H1 (cell line): ENCODE measurements at regions not wholly inside any gene's neighbourhood (a gene's known extent, or its start where the extent isn't known, plus 50 kb on each side); places are given as distances from the start of the nearest gene placed in this dataset.
A peak's percentile ranks its signal among the peaks of the same experiment; 100 is the strongest.

Experiments
- CTCF ChIA-PET: fragments of 300-600 bp; sonication (Branson Sonifier 250); formaldehyde crosslinking; loops from one replicate; lab custom pipeline; 2021; ENCODE audit not compliant: partially characterized antibody; lab: Charles Lee
- POLR2A ChIA-PET: fragments of 300-600 bp; sonication (Branson Sonifier 250); formaldehyde crosslinking; loops from one replicate; lab custom pipeline; 2021; ENCODE audit warnings: inconsistent platforms; ENCODE audit not compliant: partially characterized antibody; lab: Charles Lee
- DNase-seq, 2 experiments: peaks; one replicate each; pipeline versions ENCODE4 v3.0.0 to v3.0.0-alpha.2; 2010 to 2022; ENCODE audit warnings: low spot score in 2 of 2, low read depth in 1 of 2, mixed read lengths in 1 of 2
- FAIRE-seq: peaks from 2 replicates; lab custom pipeline; 2011; peaks lifted over from hg19 to GRCh38; lab: Jason Lieb, UNC
- H2AFZ ChIP-seq: 2 replicates; pipeline ENCODE4 v1.8.1; 2012; ENCODE audit warnings: low read length, inconsistent platforms
- H2AK5ac ChIP-seq: 2 replicates; pipeline ENCODE4 v1.6.1; 2013; ENCODE audit warnings: low read depth, low read length
- H2BK120ac ChIP-seq: replicated peaks from 2 replicates; pipeline ENCODE3; 2013; ENCODE audit warnings: low read depth, low read length, inconsistent platforms
- H2BK12ac ChIP-seq: 2 replicates; pipeline ENCODE4 v1.6.1; 2013; ENCODE audit warnings: low read depth, low read length
- H2BK15ac ChIP-seq: 2 replicates; pipeline ENCODE4 v1.6.1; 2013; ENCODE audit warnings: low read length
- H2BK20ac ChIP-seq: 2 replicates; pipeline ENCODE4 v1.6.1; 2013; ENCODE audit warnings: low read length
- H2BK5ac ChIP-seq: 2 replicates; pipeline ENCODE4 v1.6.1; 2013; ENCODE audit warnings: low read depth, low read length
- H3K14ac ChIP-seq: 2 replicates; pipeline ENCODE4 v1.6.1; 2013; ENCODE audit warnings: inconsistent platforms; ENCODE audit not compliant: insufficient read length
- H3K18ac ChIP-seq: 2 replicates; pipeline ENCODE4 v1.6.1; 2013; ENCODE audit warnings: low read length; ENCODE audit errors: extremely low read depth
- H3K23ac ChIP-seq: 2 replicates; pipeline ENCODE4 v1.6.1; 2013; ENCODE audit warnings: inconsistent platforms; ENCODE audit not compliant: insufficient read length
- H3K23me2 ChIP-seq: 2 replicates; pipeline ENCODE4 v1.6.1; 2013; ENCODE audit warnings: low read depth, low read length
- H3K27ac ChIP-seq: 2 replicates; pipeline ENCODE4 v1.6.1; 2011; ENCODE audit warnings: low read depth, low read length, inconsistent platforms
- H3K27me3 ChIP-seq, 4 experiments: replicated peaks in 1 of 4; 1 replicate in 1 of 4; 2 replicates in 3 of 4; pipeline versions ENCODE4 v1.6.1 to v1.8.1; 2011 to 2013; ENCODE audit warnings: low read length in 3 of 4, mild to moderate bottlenecking in 3 of 4, inconsistent platforms in 2 of 4, mixed read lengths in 2 of 4, moderate library complexity in 1 of 4; ENCODE audit not compliant: control insufficient read depth in 3 of 4, insufficient read depth in 3 of 4; ENCODE audit errors: extremely low read depth in 1 of 4
- H3K36me3 ChIP-seq, 4 experiments: 2 replicates each; pipeline versions ENCODE4 v1.6.1 to v1.8.1; 2011 to 2013; ENCODE audit warnings: mild to moderate bottlenecking in 4 of 4, low read length in 3 of 4, moderate library complexity in 2 of 4, control low read depth in 1 of 4, inconsistent platforms in 1 of 4; ENCODE audit not compliant: insufficient read depth in 4 of 4, control insufficient read depth in 2 of 4
- H3K4ac ChIP-seq: replicated peaks from 2 replicates; pipeline ENCODE3; 2013; ENCODE audit warnings: low read length, low read depth, mixed read lengths, inconsistent platforms; ENCODE audit not compliant: insufficient read length
- H3K4me1 ChIP-seq, 4 experiments: replicated peaks in 1 of 4; 1 replicate in 1 of 4; 2 replicates in 3 of 4; pipeline versions ENCODE4 v1.6.1 to v1.8.1; 2011 to 2013; ENCODE audit warnings: low read length in 3 of 4, inconsistent platforms in 2 of 4, mixed read lengths in 1 of 4; ENCODE audit not compliant: insufficient read depth in 4 of 4, control insufficient read depth in 3 of 4
- H3K4me2 ChIP-seq, 2 experiments: 2 replicates each; pipeline versions ENCODE4 v1.6.1 to v1.8.1; 2011 to 2013; ENCODE audit warnings: low read depth in 2 of 2, low read length in 2 of 2, control low read depth in 1 of 2, inconsistent platforms in 1 of 2, mild to moderate bottlenecking in 1 of 2; ENCODE audit not compliant: insufficient read depth in 1 of 2
- H3K4me3 ChIP-seq, 4 experiments: fragments of 200-600, 300-600 bp in 1 of 4; sonication (generic), shearing (Covaris generic), sonication (Bioruptor Twin) in 1 of 4; 2 replicates each; pipeline versions ENCODE4 v1.5.1 to v1.8.1; 2011 to 2016; ENCODE audit warnings: low read length in 4 of 4, low read depth in 3 of 4, control low read depth in 2 of 4, inconsistent platforms in 2 of 4, mild to moderate bottlenecking in 2 of 4, mixed read lengths in 1 of 4, moderate library complexity in 1 of 4; ENCODE audit not compliant: insufficient read depth in 2 of 4; ENCODE audit errors: extremely low read depth in 1 of 4
- H3K56ac ChIP-seq: replicated peaks from 2 replicates; pipeline ENCODE3; 2013; ENCODE audit warnings: low read depth, mild to moderate bottlenecking, mixed read lengths, low read length, inconsistent platforms; ENCODE audit not compliant: insufficient read length
- H3K79me1 ChIP-seq: 2 replicates; pipeline ENCODE4 v1.6.1; 2013; ENCODE audit warnings: low read depth, low read length, control low read depth
- H3K79me2 ChIP-seq, 2 experiments: 2 replicates each; pipeline versions ENCODE4 v1.6.1 to v1.8.1; 2012 to 2013; ENCODE audit warnings: low read length in 2 of 2, mild to moderate bottlenecking in 2 of 2, inconsistent platforms in 1 of 2; ENCODE audit not compliant: insufficient read depth in 2 of 2, control insufficient read depth in 1 of 2
- H3K9ac ChIP-seq, 4 experiments: replicated peaks in 1 of 4; 1 replicate in 1 of 4; 2 replicates in 3 of 4; pipeline versions ENCODE4 v1.6.1 to v1.8.1; 2011 to 2013; ENCODE audit warnings: low read depth in 3 of 4, low read length in 3 of 4, control low read depth in 2 of 4, mild to moderate bottlenecking in 2 of 4, moderate library complexity in 2 of 4, inconsistent platforms in 1 of 4; ENCODE audit errors: extremely low read depth in 1 of 4
- H3K9me3 ChIP-seq, 2 experiments: 2 replicates each; pipeline versions ENCODE4 v1.6.1 to v1.8.1; 2012 to 2013; ENCODE audit warnings: mild to moderate bottlenecking in 2 of 2, moderate library complexity in 2 of 2, control low read depth in 1 of 2, inconsistent platforms in 1 of 2, low read depth in 1 of 2, low read length in 1 of 2, mixed read lengths in 1 of 2; ENCODE audit not compliant: insufficient read depth in 2 of 2
- H4K20me1 ChIP-seq, 2 experiments: replicated peaks in 1 of 2; 2 replicates each; pipeline versions ENCODE3 to v1.8.1; 2011 to 2013; ENCODE audit warnings: inconsistent platforms in 2 of 2, low read length in 2 of 2, mild to moderate bottlenecking in 1 of 2; ENCODE audit not compliant: insufficient read depth in 2 of 2, control insufficient read depth in 1 of 2
- H4K5ac ChIP-seq: 2 replicates; pipeline ENCODE4 v1.6.1; 2013; ENCODE audit warnings: low read length, low read depth, mixed read lengths, inconsistent platforms; ENCODE audit not compliant: insufficient read length
- H4K8ac ChIP-seq: 2 replicates; pipeline ENCODE4 v1.8.0; 2013; ENCODE audit warnings: mild to moderate bottlenecking, moderate library complexity, low read length, inconsistent platforms; ENCODE audit not compliant: insufficient read depth; ENCODE audit errors: extremely low read depth
- H4K91ac ChIP-seq: replicated peaks from 2 replicates; pipeline ENCODE3; 2013; ENCODE audit warnings: low read length, mixed read lengths, inconsistent platforms; ENCODE audit not compliant: insufficient read length
- BRCA1 ChIP-seq: IDR thresholded peaks from 2 replicates; pipeline ENCODE4 v1.6.1; 2012; ENCODE audit warnings: low read depth, low read length, improper control_type of control experiment
- CTCF ChIP-seq, 3 experiments: IDR thresholded peaks; 1 replicate in 2 of 3; 2 replicates in 1 of 3; pipeline versions ENCODE4 v1.5.1 to v1.6.1; 2011; ENCODE audit warnings: low read length in 3 of 3, mild to moderate bottlenecking in 3 of 3, inconsistent platforms in 2 of 3, low read depth in 1 of 3, moderate library complexity in 1 of 3; ENCODE audit not compliant: insufficient read depth in 1 of 3; ENCODE audit errors: control extremely low read depth in 1 of 3
- HDAC6 ChIP-seq: IDR thresholded peaks from one replicate; pipeline ENCODE4 v1.7.1; 2012; ENCODE audit warnings: low read depth, mild to moderate bottlenecking, inconsistent platforms, low read length, moderate library complexity
- KDM4A ChIP-seq: IDR thresholded peaks from one replicate; pipeline ENCODE4 v1.7.1; 2012; ENCODE audit warnings: low read depth, mild to moderate bottlenecking, moderate library complexity, low read length, inconsistent platforms; ENCODE audit not compliant: severe bottlenecking
- SIN3A ChIP-seq, 2 experiments: IDR thresholded peaks in 1 of 2; conservative IDR thresholded peaks in 1 of 2; 2 replicates each; pipeline ENCODE4 v1.6.1; 2011 to 2012; ENCODE audit warnings: low read length in 2 of 2, improper control_type of control experiment in 1 of 2, low read depth in 1 of 2, mild to moderate bottlenecking in 1 of 2
- TAF1 ChIP-seq: IDR thresholded peaks from 2 replicates; pipeline ENCODE4 v1.6.1; 2011; ENCODE audit warnings: mild to moderate bottlenecking, low read depth, low read length
- TAF7 ChIP-seq: optimal IDR thresholded peaks from 2 replicates; pipeline ENCODE3; 2011; ENCODE audit warnings: low read depth, mild to moderate bottlenecking, inconsistent platforms, low read length, moderate library complexity, borderline replicate concordance
- USF2 ChIP-seq: IDR thresholded peaks from 2 replicates; pipeline ENCODE4 v1.6.1; 2011; ENCODE audit warnings: low read length, improper control_type of control experiment
- TF ChIP-seq, protein P1 (sequence below): IDR thresholded peaks from 2 replicates; pipeline ENCODE4 v1.6.1; 2012; ENCODE audit warnings: inconsistent platforms

DNA sequence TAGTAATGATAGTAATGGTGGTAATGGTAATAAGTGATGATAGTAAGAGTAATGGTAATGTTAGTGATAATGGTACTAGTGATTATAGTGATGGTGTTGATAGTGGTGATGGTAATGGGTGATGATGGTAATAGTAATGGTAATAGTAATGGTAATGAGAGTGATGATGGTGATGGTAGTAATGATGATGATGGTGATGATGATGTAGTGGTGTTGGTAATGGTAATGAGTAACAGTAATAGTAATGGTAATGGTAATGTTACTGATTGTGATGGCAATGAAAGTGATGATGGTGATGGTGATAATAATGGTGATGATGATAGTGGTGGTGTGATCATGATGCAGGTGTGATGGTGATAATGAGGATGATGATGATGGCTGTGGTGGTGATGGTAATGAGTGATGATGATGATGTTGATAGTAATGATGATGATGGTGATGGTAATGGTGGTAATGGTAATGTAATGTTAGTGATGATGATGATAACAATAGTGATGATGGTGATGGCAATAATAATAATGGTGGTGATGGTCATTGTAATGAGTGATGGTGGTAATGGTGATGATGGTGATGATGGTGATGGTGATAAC is 235.0 kb downstream of the MATN1 start:
- Histone ChIP-seq H3K79me2 (no peaks in the 10 kb centered on the region; a peak in 1 of 4 replicates), H2AFZ (no peak overlapping the region)

More for the DNA sequence above, 235.0 kb downstream of the MATN1 start:
- H3K4me2 ChIP-seq: no peak overlapping the region
- no peak for TF ChIP-seq SIN3A (conservative IDR thresholded peaks at IDR 0.05 in 1 of 2, IDR thresholded peaks at IDR 0.05 in 1 of 2; ENCODE audit: low read depth in 1 of 2, low read length in 2 of 2)
- TF ChIP-seq HDAC6: no peak
- no peak for TF ChIP-seq CTCF (IDR thresholded peaks at IDR 0.05; ENCODE audit: control extremely low read depth in 1 of 3, insufficient read depth in 1 of 3, low read depth in 1 of 3, low read length in 3 of 3)
- TF ChIP-seq TAF7: no peak
- TF ChIP-seq, protein P1, sequence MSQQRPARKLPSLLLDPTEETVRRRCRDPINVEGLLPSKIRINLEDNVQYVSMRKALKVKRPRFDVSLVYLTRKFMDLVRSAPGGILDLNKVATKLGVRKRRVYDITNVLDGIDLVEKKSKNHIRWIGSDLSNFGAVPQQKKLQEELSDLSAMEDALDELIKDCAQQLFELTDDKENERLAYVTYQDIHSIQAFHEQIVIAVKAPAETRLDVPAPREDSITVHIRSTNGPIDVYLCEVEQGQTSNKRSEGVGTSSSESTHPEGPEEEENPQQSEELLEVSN: no peak
- no peak for TF ChIP-seq TAF1
- no peak for TF ChIP-seq KDM4A
- TF ChIP-seq USF2: no peak
- TF ChIP-seq BRCA1: no peak
- no peak overlapping the region for H4K91ac ChIP-seq
- H3K4me1 ChIP-seq: no peaks in the 10 kb centered on the region
- H2AK5ac ChIP-seq: no peak overlapping the region; the same call in 1 of the 2 replicates
- H3K9ac ChIP-seq: no peak overlapping the region
- H4K5ac ChIP-seq: no peak overlapping the region
- H3K4ac ChIP-seq: no peak overlapping the region
- peaks cover 0 to 5% of the 10 kb centered on the region in 2 experiments for H4K20me1 ChIP-seq
- H3K36me3 ChIP-seq: no peaks in the 10 kb centered on the region
- H2BK5ac ChIP-seq: no peak overlapping the region
- ChIA-PET POLR2A (no interaction called here), CTCF (no interaction called here)
- no peak for FAIRE-seq
- H3K79me1 ChIP-seq: no peaks in the 10 kb centered on the region
- H2BK12ac ChIP-seq: no peak overlapping the region
- DNase-seq: no peak
- peaks cover 10% of the 10 kb centered on the region; the same call in 1 of the 2 replicates for H3K23me2 ChIP-seq
- H3K27me3 ChIP-seq: no peaks in the 10 kb centered on the region
- no peak overlapping the region for H2BK15ac ChIP-seq
- no peak overlapping the region for H2BK20ac ChIP-seq
- no peak overlapping the region for H4K8ac ChIP-seq
- H3K23ac ChIP-seq: no peak overlapping the region
- H3K9me3 ChIP-seq: peaks cover 28 to 40% of the 10 kb centered on the region in 2 experiments
- no peak overlapping the region for H2BK120ac ChIP-seq
- no peak overlapping the region for H3K4me3 ChIP-seq
- H3K56ac ChIP-seq: peak overlapping the region; percentile 89
- no peak overlapping the region for H3K27ac ChIP-seq
- no peak overlapping the region for H3K18ac ChIP-seq
- H3K14ac ChIP-seq: no peak overlapping the region
